ENCODE measurements at regions not wholly inside any gene's neighbourhood (a gene's known extent, or its start where the extent isn't known, plus 50 kb on each side); places are given as distances from the start of the nearest gene placed in this dataset.

- TF ChIP-seq CTCF (IDR thresholded peaks at IDR 0.05; ENCODE audit: poor library complexity) = no peak
- TF ChIP-seq EZH2phosphoT487 (IDR thresholded peaks at IDR 0.05; ENCODE audit: low read depth, severe bottlenecking, unreplicated experiment) = no peak
Measured at GRCh38 chr2:52961403-52961802, 806.2 kb upstream of the CHAC2 start.
